OCI-LY1 (cell line): ENCODE measurements at regions not wholly inside any gene's neighbourhood (a gene's known extent, or its start where the extent isn't known, plus 50 kb on each side); places are given as distances from the start of the nearest gene placed in this dataset.

Experiments
- CTCF ChIP-seq: fragments of 200-600 bp; sonication (generic), shearing (Covaris generic); IDR thresholded peaks from 2 replicates; pipeline ENCODE4 v1.5.1; 2017; ENCODE audit warnings: mild to moderate bottlenecking, antibody characterized with exemption, low read length, moderate library complexity, mixed read lengths
- EZH2 ChIP-seq: fragments of 200-600 bp; sonication (generic), shearing (Covaris generic); IDR thresholded peaks from 2 replicates; pipeline ENCODE4 v1.8.0; 2017; ENCODE audit warnings: borderline replicate concordance, mixed run types, mild to moderate bottlenecking, antibody characterized with exemption, low read length, moderate library complexity, mixed read lengths

DNA sequence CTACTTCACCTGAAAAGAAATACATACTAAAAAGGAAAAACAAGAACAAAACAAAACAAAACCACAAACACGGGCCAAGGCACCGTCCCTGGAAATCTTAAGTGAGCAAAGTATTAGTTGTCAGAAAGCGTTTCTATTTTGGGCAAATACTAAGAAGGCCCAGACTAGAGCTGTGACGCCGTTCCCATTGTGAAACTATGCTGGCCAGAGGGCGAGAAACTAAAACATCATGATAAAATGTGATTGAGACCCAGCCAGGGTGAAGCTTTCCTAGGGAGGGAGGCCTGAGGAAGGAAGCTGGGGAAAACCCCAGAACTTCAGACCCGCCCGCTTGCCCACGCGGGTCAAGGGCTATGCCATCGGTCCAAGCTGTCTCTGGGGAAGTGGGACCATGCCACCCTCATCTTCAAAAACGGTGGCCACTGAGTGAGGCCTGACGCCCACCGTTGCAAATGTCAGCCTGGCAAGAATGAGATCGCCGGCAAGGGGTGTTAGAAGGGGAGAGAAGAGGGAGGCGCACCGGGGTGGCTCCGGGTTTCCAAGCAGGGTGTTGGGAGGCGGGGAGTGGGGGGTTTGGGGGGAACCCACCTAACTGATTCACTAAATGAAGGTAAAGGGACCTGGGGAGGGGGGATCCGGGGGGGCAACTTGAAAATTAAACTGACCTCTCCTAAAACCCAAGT, 1950.9 kb upstream of the DEFB115 start:
- TF ChIP-seq CTCF (no peak), EZH2 (no peak)
